ENCODE measurements at regions not wholly inside any gene's neighbourhood (a gene's known extent, or its start where the extent isn't known, plus 50 kb on each side); places are given as distances from the start of the nearest gene placed in this dataset.

DNA sequence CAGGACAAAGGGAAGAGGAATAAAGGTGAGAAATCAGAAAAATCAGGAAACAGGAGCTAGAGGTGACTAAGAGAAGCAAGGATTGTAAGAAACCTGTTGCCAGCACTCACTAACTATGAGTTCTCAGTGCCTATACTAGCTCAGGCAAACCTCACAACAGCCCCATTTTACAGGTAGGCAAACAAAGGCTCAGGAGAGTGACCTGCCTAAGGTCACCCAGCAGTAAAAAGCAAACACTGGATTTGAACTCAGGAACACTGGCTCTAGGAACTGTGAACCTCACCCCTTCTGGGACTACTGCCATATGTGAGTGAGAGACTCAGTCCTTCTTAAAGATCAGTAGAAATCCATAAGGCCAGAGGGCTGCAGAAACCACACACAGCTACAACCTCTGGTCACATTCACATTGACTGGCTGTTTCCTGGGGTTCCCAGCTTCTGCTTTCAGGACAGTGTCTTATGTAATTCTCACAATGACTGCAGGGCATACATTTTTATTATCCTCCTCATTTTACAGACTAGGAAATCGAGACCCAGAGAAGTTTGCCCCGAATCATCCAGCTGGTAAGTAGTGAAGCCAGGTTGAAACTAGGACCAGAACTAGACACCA, 80.7 kb upstream of the MAFB start:
- DNase-seq (ENCODE audit: low spot score), result no peak

DNA sequence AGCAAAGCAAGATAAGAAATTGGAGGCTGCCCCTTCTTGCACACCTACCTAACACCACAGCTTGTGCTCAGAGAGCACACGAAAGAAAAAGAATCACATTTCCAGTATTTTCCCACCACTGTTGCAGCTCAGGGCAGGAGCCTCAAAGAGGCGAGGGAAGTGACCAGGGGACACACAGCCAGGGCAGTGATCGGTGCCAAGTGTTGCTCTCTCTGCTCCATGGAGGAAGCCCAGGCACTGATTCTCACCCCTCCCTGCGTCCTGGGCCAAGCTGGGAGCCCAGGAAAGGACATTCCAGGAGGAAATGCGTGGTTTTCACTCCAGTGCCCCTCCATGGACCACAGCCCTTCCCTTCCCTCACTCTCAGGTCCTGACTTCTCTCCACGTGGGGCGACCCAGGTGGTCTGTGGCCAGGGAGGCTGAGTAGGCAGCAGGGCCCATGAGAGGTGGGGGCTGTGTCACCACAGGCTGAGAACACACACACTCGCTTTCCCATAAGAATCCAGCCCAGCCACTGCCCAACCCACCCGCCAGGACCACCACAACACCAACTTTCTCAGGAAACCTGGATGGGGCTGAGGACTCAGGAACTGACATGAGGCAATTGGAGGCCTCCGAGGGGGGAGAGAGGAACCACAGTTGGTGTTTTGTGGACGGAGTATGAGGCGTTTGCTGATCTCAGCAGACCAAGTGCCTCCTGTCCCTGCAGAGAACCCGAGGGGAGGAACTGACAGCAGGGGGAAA, 81.7 kb upstream of the MAFB start:
- peak; percentile 21 for DNase-seq (ENCODE audit: low spot score)

DNA sequence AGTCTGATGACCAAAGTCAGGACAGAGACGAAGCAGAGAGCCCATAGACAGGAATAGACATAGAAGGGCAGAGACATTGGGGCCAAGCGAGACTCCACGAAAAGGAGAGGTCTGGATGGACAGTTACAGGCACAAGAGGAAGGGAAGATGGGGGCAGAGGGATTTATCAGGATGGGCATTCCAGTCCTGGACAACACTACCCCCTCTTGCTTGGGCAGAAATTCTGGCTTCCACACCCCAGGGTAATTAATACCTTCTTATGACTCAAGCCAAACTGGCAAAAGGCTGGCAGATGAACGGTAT, 82.2 kb upstream of the MAFB start:
- no peak for DNase-seq (ENCODE audit: low spot score)

DNA sequence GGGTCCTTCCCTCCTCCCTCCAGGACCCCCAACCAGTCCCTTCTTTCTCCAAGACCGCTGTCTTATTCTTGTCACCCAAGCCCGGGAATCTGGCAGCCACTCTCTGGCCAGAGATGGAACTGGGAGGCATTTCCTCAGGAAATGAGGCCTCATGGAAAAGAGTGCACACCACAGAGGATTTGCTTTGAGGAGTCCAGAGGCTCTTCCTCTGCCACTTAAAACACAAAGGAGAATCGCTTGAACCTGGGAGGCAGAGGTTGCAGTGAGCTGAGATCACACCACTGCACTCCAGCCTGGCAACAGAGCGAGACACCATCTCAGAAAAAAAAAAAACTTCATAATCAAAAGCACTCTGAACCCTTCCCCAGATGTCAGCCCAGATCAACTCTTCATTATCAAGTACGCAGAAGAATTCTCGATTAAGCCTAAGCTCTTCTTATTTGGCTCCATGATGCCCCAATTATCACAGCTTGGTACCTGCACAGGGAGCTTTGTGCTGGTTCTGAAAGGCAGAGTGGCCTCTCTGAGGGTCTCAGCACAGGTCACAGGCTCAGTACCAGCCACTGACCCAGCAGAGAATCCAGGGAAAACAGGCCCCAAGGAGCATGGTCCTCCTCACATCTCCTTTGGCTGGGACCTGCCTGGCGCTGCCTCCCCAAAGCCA, 82.9 kb upstream of the MAFB start:
- DNase-seq (ENCODE audit: low spot score), result no peak

DNA sequence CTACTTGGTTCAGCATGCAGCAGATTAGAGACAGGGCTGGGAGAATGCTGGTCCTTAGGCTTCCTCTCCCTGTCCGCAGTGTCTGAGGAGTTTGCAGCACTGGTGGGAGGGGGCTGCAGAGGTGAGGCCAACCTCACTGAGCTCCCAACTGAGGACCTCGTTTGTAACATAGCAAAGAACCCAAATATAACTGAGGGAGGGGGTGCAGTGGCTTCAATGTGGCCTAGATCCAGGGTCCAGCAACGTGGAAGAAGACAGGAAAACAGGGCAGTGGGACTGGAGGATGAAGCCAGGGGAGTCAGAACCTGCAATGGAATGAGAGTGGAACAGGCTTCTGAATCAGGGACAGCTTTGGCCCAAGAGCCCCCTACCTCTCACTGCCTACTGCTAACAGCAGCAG, 84.3 kb upstream of the MAFB start:
- no peak for DNase-seq (ENCODE audit: low spot score)

DNA sequence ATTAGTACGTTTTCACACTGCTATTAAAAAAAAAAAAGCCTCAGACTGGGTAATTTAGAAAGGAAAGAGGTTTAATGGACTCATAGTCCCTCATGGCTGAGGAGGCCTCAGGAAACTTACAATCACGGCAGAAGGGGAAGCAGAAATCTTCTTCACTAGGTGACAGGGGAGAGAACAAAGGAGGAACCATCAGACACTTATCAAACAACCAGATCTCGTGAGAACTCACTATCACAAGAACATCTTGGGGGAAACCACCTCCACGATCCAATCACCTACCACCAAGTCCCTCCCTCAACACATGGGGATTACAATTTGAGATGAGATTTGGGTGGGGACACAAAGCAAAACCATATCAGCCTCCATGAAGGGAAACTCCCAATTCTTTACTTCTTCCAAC, 85.2 kb upstream of the MAFB start:
- no peak for DNase-seq (ENCODE audit: low spot score)

DNA sequence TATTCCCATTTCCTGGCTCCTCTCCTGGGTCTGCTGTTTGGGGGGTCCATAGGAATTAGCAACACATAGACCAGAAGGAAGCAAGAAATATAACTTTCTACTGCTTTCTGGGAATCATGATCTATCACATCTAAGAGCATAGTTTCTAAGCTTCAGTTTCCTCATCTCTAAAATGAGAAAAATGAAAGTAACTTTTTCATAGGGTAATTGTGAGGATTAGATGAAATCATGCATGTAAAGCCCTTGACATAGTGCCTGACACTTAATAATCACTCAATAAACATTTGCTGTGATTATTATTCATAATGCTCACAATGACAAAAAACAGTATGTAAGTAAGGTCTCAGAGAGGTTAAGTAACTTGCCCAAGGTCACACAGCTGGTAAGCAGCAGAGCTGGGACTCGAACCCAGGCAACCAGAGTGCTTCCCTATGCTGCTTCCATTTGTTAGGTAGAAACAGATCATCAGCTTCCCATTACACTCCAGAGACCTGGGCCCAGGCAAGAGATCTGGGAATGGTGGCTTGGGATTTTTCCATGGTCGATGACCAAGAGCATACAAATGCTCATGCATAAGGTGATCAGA, 86.6 kb upstream of the MAFB start:
- no peak for DNase-seq (ENCODE audit: low spot score)

DNA sequence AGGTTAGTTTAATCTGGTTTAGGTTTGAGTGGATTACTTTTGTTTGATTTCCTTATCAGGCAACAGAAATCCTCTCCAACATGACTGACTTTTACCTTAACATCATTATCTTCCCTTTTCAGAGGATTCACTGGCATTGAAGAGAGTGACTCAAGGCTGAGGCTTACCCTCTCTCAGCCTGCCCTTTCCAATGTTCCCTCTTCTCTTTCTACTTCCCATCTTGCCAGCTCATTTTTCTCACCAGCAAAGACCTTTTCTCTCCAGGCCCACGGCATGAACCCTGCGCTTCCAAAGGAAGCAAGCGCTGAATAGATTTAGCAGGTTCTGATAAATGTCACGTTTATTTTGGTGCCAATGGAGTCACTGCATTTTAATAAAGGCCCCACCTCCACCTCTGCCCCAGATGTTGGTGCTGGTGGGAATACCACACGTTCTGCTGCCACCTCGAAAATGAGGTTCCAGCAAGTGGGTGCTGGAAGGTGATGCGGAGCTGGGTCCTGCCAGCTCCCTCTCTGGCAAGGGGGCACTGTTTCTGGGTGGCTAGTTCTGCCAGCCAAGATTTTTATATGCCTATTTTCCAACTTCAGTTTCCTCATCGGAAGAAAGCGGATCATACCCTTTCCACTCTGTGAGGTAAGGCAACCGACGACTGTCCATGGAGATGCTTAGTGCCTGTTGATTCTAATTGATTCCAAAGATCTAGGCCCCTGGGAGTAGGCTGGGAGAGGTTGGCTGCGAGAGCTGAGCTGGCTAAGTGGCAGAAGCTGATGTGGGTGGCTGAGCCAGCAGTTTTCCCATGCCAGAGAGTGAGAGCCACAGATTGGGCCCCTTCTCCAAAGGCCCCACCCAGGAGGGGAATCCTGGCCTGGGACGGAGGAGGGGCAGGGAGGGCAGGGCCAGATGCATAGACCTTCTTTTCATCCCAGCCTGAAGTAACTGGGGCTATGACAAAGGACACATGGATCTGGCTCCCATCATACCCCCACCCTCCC, 87.7 kb upstream of the MAFB start:
- no peak for DNase-seq (ENCODE audit: low spot score)

DNA sequence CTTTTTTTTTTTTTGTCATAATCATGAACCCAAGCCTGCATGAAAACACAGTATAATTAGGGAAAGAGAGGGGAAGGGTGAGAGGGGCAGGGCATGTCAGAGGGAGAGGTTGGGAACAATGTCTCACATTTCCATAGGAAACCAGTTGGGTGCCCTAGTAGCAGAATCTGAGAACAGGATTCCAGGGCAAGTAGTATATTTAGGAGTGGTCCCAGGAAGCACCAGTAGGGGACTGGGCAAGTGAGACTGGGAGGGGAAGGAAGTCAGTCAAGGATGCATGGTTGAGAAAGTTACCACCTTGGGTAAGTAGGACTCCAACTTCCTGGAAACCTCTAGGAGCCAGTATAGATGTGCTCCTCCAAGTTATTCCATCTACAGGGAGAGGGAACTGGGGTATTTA, 88.6 kb upstream of the MAFB start:
- no peak for DNase-seq (ENCODE audit: low spot score)

DNA sequence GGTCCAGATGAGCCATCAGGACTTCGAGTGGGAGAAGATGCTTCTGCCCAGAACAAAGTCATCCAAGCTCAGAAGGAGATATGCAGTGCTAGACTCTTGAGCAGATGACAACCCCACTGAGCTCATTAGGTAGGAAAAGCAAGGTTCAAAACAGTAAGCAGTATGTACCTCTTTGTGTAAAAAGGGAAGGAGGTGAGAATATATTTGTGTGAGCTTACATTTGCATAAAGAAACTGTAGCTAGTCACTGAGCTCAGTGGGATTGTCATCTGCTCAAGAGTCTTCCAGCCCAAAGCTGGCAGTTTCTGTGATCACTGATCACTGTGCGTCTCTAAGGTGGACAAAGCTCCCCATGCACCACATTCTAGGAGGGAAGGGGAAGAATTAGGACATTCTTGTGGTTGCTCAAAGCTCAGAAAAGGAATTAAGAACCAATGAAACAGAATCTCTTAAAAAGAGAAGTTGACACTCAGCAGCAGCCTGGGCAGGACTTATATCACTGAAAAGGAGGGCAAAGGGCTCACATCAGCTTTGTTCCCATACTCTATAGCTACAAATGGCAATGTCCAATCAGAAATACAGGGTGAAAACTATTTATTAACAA, 90.0 kb upstream of the MAFB start:
- no peak for DNase-seq (ENCODE audit: low spot score)

DNA sequence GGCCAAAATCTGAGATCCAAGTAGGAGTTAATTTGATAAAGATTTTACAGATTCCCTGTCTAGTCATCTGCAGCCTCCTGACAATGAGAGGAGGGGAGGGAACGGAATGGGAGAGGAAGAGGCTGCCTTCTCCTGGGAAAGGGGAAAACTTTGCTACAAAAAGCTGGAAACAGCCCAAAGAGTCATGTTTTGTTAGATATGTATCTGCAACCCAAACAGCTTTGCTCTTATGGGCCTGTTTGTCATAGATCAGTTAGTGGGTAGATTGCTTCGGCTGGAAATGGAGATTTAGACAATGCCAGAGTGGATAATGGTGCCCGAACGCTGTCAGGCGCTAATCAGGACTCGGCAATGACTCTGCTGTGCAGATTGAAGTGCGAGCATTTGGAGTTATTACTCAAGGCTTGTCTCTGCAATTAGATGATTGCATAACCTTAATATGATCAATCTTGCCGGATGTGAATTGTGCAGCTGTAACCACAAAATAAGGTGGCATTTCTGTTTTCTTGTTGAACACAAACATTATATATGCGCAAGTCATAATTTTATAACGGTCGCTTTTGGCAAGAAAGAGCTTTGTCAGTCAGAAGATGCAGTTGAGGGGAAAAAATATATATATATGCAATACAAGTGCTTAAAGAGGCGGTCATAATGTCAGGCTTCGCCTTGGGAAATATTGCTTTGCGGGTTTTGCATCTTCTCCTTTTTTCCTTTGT, 92.4 kb upstream of the MAFB start:
- DNase-seq (ENCODE audit: low spot score), result no peak

DNA sequence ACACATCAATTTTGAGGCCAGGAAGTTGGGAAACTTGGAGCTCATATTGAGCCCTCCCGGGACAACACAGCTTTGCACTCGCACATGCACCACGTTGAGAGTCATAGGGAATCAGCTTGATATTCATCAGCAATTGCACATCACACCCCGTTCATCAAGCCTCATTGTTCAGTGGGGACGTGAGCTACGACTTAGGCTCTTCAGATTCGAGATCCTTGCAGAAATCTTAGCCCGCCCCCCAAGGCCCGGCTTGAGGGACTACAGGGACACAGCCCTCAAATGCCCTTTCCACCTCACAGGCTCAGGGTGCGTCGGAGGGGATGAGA, 93.0 kb upstream of the MAFB start:
- no peak for DNase-seq (ENCODE audit: low spot score)

DNA sequence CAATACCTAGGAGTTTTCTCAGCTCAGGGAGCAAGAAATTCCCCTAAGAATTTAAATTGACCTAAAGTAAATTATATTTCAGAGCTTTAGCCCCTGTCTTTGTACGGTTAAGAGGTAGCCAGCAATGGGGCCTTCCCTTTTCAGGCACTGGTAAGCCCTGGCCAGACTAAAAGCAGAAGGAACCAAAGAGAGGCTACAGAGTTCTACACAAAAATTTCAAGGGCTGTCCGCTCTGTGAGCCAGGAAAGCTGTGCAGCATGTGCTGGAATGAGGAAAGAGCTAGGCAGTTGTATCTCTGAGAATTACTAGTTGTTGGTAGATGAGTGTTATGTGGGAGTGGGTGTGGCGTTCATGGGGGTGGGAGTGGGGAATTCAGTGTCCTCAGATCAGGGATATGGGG, 96.3 kb upstream of the MAFB start:
- DNase-seq (ENCODE audit: low spot score), result no peak

DNA sequence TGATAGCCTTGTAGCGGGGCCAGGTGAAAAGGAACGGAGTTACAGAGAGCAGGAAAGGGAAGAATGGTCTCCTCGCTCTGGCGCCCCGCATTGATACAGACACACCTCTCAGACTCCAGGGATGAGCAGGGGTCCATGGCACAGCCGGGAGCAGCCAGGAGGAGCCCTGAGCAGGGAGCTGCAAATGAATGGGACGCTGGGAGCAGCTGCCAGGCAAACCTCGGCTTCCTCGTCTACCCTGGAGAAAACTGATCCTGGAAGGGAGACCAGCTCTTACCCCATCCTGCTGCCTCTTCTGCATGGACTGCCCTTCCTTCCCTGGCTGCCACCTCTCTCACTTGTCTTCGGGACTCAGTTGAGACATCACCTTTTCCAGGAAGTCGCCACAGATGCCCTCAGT, 97.3 kb upstream of the MAFB start:
- no peak for DNase-seq (ENCODE audit: low spot score)

DNA sequence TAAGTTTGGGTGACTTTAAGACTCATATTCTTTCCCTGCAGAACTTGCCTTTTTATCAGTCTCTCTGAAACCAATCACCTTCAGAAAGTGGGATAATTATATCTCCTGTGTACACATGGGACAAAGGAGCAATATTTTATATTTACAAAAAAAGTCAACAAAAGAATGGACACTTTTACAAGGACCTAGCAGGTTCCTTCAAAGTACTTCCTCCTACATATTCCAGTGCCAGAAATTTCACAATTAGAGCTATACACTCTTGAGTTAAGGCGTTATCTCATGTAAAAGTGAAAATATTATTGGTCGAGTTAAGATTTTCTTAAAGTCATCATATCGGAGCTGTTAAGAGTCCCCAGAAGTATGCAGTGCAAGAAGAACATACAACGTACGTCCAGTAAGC, 98.9 kb upstream of the MAFB start:
- no peak for DNase-seq (ENCODE audit: low spot score)

DNA sequence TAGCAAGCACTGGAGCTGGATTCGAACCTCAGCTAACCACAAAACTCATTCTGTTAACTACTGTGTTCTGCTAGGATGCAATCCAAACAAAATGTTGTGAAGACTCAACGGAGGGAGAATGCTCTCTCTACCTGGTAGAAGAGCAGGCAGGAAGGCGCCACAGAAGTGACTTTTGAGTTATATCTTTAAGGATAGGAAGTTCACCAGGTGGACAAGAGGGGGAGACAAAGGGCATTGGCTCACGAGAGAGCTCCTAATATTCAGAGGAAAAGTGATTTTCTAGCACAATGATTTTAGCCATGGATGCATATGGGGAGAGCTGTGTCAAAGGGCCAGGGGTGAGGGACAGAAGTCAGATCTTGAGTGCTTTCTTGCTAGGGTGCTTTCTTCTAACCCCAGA, 108.4 kb upstream of the MAFB start:
- no peak for DNase-seq (ENCODE audit: low spot score)

DNA sequence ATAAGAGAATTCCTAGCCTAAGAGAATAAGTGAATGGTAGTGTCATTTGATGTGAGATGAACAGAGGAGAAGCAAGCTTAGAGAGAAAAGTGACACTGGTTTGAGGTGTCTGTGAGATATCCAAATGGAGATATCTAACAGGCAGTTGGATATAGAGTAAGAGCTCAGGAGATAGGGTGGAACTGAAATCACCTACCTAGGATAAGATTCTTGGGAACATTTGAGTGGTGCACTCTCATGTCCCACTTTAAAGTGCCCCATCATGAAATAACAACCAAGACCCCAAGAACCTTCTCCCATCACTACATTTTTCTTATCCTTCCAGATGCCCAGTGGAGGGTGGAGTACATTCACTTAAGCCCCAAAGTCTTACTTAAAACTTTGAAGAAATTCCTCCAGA, 109.0 kb upstream of the MAFB start:
- DNase-seq (ENCODE audit: low spot score), result no peak

DNA sequence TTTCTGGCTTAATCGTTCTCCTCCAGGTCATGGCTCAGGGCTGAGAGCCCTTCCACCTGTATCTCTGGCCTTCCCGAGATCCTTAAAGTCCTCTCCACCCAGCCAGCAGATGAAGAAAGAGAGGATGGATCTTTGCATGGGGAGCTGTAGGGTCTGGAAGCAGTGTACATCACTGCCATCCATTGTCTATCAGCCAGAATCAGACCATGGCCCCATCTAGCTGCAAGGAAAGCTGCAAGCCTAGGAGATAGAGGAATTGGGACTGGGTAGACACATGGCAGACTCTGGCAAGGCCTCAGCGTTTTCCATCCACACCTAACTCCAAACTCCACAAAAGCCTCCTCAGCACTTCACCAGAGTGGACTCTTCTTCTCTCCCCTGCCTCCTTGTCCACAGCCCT, 113.8 kb upstream of the MAFB start:
- no peak for DNase-seq (ENCODE audit: low spot score)

DNA sequence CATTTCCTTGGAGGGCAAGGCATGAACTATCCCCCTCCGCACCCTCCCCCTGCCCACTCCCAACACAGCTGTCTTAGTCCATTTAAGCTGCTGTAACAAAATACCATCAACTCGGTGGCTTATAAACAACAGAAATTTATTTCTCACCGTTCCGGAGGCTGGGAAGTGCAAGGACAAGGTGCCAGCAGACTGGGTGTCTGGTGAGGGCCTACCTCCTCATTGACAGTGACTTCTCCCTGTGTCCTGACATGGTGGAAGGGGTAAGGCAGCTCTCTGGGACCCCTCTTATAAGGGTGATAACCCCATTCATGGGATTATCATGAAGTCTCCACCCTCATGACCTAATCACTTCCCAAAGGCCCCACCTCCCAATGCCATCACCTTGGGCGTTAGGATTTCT, 114.3 kb upstream of the MAFB start:
- DNase-seq (ENCODE audit: low spot score), result no peak

DNA sequence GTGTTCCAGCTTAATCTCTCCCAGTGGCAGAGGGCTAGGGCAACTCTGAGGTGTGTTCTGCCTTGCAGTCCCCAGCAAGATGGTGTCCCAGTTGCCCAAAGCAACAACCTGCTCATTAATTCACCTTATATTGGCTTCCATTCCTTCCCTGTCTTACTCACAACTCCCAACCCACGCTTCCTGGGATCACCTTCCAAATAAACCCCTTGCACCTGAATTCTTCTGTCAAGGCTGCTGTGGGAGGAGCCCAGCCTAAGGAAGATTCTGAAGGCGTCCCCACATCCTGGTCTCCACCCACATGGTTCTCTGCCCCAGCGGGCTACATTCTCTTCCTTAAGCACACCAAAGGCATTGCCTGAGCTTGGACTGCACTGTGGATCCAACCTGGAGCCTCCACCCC, 116.6 kb upstream of the MAFB start:
- no peak for DNase-seq (ENCODE audit: low spot score)

Data from mucosa of gallbladder (tissue), 1 donor.